ENCODE measurements at regions not wholly inside any gene's neighbourhood (a gene's known extent, or its start where the extent isn't known, plus 50 kb on each side); places are given as distances from the start of the nearest gene placed in this dataset.

GRCh38 chr6:120392941-120393340 is 941.3 kb downstream of the TBC1D32 start:
- TF ChIP-seq POLR2A (IDR thresholded peaks at IDR 0.05; ENCODE audit: low read depth, low read length) (no peak), RAD21 (IDR thresholded peaks at IDR 0.05; ENCODE audit: low read length) (no peak), ELK1 (IDR thresholded peaks at IDR 0.05; ENCODE audit: borderline replicate concordance, low read depth, low read length) (no peak), CTCF (conservative IDR thresholded peaks at IDR 0.05; ENCODE audit: low read depth, low read length) (no peak), USF2 (IDR thresholded peaks at IDR 0.05; ENCODE audit: low read depth, low read length) (no peak), MAZ (IDR thresholded peaks at IDR 0.05; ENCODE audit: borderline replicate concordance, low read depth, low read length) (no peak), MAFK (IDR thresholded peaks at IDR 0.05; ENCODE audit: low read depth, low read length) (no peak), CHD1 (IDR thresholded peaks at IDR 0.05; ENCODE audit: low read depth, low read length) (no peak), RFX5 (IDR thresholded peaks at IDR 0.05; ENCODE audit: low read depth, low read length) (no peak), SMC3 (IDR thresholded peaks at IDR 0.05; ENCODE audit: low read depth, low read length) (no peak), MXI1 (IDR thresholded peaks at IDR 0.05; ENCODE audit: borderline replicate concordance, low read depth, low read length) (no peak), BHLHE40 (IDR thresholded peaks at IDR 0.05; ENCODE audit: low read depth, low read length) (no peak)

Measured in IMR-90 (cell line).